NB4 (cell line): ENCODE measurements at regions not wholly inside any gene's neighbourhood (a gene's known extent, or its start where the extent isn't known, plus 50 kb on each side); places are given as distances from the start of the nearest gene placed in this dataset.

Experiments used
- DNase-seq: peaks from one replicate; pipeline ENCODE4 v3.0.0; 2010; ENCODE audit warnings: low read depth
- H3K4me3 ChIP-seq: one replicate; pipeline ENCODE4 v1.5.1; 2011; ENCODE audit warnings: mild to moderate bottlenecking, low read depth, low read length, moderate library complexity
- CTCF ChIP-seq: IDR thresholded peaks from one replicate; pipeline ENCODE4 v1.5.1; 2012; ENCODE audit warnings: low read depth, low read length
- MAX ChIP-seq: IDR thresholded peaks from 2 replicates; pipeline ENCODE4 v1.6.1; 2011; ENCODE audit warnings: low read depth, low read length
- MYC ChIP-seq: IDR thresholded peaks from 2 replicates; pipeline ENCODE4 v1.6.1; 2011; ENCODE audit warnings: low read depth, low read length
- POLR2A ChIP-seq: IDR thresholded peaks from 2 replicates; pipeline ENCODE4 v1.6.1; 2011; ENCODE audit warnings: mild to moderate bottlenecking; ENCODE audit not compliant: insufficient read length; ENCODE audit errors: extremely low read depth

GRCh38 chr4:136922066-136922465 is 610.2 kb downstream of the PCDH18 start:
- no peak overlapping the region for H3K4me3 ChIP-seq
- DNase-seq = no peak
- TF ChIP-seq POLR2A (no peak), CTCF (no peak), MYC (no peak), MAX (no peak)

- no peak for DNase-seq
- H3K4me3 ChIP-seq = no peak overlapping the region
- no peak for TF ChIP-seq MYC
- no peak for TF ChIP-seq CTCF
- TF ChIP-seq MAX = no peak
- TF ChIP-seq POLR2A = no peak
These were observed 612.0 kb downstream of the PCDH18 start for GRCh38 chr4:136920092-136920881.

GRCh38 chr4:136918772-136919171 is 613.5 kb downstream of the PCDH18 start:
- DNase-seq = no peak
- no peak for TF ChIP-seq MYC
- no peak for TF ChIP-seq CTCF
- TF ChIP-seq POLR2A = no peak
- no peak overlapping the region for H3K4me3 ChIP-seq

GRCh38 chr4:136917312-136918110 is 614.8 kb downstream of the PCDH18 start:
- H3K4me3 ChIP-seq = no peak overlapping the region
- TF ChIP-seq MAX (no peak), POLR2A (no peak), MYC (no peak), CTCF (no peak)
- DNase-seq = no peak

GRCh38 chr4:136909626-136910025 is 622.7 kb downstream of the PCDH18 start:
- no peak for DNase-seq
- H3K4me3 ChIP-seq = no peak overlapping the region
- TF ChIP-seq MAX (no peak), MYC (no peak), POLR2A (no peak)

- no peak for TF ChIP-seq MYC
- no peak for TF ChIP-seq MAX
- TF ChIP-seq CTCF = no peak
These were observed 624.2 kb downstream of the PCDH18 start for GRCh38 chr4:136908122-136908521.

More at GRCh38 chr4:136908122-136908521, 624.2 kb downstream of the PCDH18 start:
- no peak overlapping the region for H3K4me3 ChIP-seq
- DNase-seq = no peak
